AG04449 (cell line): ENCODE measurements at regions not wholly inside any gene's neighbourhood (a gene's known extent, or its start where the extent isn't known, plus 50 kb on each side); places are given as distances from the start of the nearest gene placed in this dataset.

ENCODE experiments used
- CTCF ChIA-PET: fragments of 350-600 bp; formaldehyde crosslinking; extraction: SDS; loops from one replicate; lab custom pipeline; 2021; ENCODE audit warnings: antibody characterized with exemption; lab: Yijun Ruan, JAX
- POLR2A ChIA-PET: fragments of 400-600, 350-600 bp; formaldehyde crosslinking; extraction: SDS; loops from one replicate; lab custom pipeline; 2020; ENCODE audit warnings: antibody characterized with exemption, inconsistent platforms; lab: Yijun Ruan, JAX
- DNase-seq: peaks from one replicate; pipeline ENCODE4 v3.0.0-alpha.2; 2010; ENCODE audit warnings: low read depth, low spot score
- H3K4me3 ChIP-seq: 2 replicates; pipeline ENCODE4 v1.5.1; 2011; ENCODE audit warnings: low read depth, mild to moderate bottlenecking, control low read depth, low read length
- TF ChIP-seq, protein P1 (sequence below): IDR thresholded peaks from one replicate; pipeline ENCODE4 v1.5.1; 2011; ENCODE audit warnings: mild to moderate bottlenecking, moderate library complexity, low read length, control low read depth, inconsistent platforms; ENCODE audit not compliant: insufficient read depth; ENCODE audit errors: missing control alignments

DNA sequence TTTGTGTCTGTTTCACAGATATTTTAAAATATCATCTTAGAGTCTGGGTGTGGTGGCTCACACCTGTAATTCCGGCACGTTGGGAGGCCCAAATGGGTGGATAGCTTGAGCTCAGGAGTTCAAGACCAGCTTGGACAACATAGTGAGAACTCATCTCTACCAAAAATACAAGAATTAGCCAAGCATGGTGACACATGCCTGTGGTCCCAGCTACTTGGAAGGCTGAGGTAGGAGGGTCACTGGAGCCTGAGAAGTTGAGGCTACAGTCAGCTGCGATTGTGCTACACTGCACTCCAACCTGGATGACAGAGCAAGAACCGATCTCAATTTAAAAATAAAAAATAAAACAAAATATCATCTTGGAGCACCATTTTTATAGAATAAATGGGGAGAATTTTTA is 1247.6 kb upstream of the MIR17HG start:
- POLR2A ChIA-PET = no interaction called here
- no peak overlapping the region for H3K4me3 ChIP-seq
- TF ChIP-seq, protein P1, sequence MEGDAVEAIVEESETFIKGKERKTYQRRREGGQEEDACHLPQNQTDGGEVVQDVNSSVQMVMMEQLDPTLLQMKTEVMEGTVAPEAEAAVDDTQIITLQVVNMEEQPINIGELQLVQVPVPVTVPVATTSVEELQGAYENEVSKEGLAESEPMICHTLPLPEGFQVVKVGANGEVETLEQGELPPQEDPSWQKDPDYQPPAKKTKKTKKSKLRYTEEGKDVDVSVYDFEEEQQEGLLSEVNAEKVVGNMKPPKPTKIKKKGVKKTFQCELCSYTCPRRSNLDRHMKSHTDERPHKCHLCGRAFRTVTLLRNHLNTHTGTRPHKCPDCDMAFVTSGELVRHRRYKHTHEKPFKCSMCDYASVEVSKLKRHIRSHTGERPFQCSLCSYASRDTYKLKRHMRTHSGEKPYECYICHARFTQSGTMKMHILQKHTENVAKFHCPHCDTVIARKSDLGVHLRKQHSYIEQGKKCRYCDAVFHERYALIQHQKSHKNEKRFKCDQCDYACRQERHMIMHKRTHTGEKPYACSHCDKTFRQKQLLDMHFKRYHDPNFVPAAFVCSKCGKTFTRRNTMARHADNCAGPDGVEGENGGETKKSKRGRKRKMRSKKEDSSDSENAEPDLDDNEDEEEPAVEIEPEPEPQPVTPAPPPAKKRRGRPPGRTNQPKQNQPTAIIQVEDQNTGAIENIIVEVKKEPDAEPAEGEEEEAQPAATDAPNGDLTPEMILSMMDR = no peak
- CTCF ChIA-PET = no interaction called here
- no peak for DNase-seq

DNA sequence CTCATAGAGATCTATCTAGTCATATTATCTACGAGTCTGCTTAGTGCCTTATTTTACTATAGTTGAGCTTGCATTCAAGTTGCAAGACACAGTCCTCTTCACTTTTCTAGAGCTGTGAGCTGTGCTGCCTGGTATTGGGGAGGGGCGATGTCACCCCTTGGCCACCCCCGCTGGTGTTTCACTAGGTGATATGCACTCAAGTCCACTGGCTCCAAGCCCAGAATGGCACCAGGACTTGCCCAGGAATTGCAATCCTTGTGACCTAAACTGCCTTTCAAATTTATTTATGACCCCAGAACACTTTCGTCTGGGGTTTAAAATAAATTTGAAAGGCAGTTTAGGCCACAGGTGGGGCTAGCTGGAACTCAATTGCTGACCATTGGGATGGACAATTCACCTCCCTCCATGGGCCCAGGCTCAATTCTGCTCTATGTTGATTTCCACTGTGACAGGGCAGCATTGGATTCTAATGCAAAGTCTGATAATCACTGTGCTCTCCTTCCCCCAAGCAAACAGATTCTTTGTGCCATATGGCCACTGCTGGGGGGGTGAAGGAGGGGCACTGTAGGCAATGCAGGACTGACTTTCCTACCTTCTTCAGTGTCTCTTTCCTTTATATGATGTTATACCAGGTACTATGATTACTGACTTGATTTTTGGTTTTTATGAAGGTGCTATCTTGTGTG is 1244.2 kb upstream of the MIR17HG start:
- ChIA-PET POLR2A (no interaction called here), CTCF (no interaction called here)
- TF ChIP-seq, protein P1 = no peak
- DNase-seq = no peak
- no peak overlapping the region for H3K4me3 ChIP-seq

DNA sequence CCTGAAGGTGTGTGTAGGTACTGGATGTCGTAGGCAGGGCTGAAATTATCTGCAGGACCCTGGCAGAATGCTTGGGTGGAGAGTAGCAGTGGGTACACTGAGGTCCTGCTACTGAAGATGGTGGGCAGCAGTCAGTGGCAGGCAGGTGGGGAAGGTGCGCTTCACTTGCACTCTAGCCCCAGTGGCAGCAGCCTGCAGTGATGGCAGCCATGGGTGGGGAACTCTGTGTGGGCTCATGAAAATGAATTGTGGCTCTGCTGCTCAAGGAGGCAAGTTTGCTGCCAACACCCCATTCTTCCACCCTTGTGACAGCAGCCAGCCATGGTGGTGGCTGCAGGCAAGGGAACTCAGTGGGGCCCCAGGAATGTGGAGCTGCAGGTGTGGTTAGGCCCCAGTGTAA is 1242.7 kb upstream of the MIR17HG start:
- POLR2A ChIA-PET = no interaction called here
- no peak for DNase-seq
- H3K4me3 ChIP-seq = no peak overlapping the region
- TF ChIP-seq, protein P1 = no peak
- CTCF ChIA-PET = no interaction called here

DNA sequence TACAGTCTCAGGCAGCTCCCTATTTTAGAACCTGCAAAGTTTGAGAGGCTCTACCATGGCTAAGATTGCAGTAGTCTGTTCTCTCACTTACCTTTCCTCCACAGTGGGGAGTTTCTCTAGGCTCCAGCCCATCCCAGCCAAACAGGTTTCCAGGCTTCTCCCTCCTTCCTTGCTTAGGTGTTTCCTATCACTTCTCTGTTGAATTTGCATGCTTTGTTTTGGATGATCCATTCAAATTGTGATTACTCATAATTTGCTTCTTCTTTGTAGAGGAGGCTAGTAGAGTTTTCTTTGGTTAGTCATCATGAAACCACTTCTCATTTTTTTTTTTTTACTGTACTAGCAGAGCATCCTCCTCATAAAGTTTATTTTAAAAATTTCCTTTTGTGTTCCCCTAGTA is 1242.2 kb upstream of the MIR17HG start:
- TF ChIP-seq, protein P1 = no peak
- H3K4me3 ChIP-seq = no peak overlapping the region
- POLR2A ChIA-PET = no interaction called here
- no peak for DNase-seq
- CTCF ChIA-PET = no interaction called here

DNA sequence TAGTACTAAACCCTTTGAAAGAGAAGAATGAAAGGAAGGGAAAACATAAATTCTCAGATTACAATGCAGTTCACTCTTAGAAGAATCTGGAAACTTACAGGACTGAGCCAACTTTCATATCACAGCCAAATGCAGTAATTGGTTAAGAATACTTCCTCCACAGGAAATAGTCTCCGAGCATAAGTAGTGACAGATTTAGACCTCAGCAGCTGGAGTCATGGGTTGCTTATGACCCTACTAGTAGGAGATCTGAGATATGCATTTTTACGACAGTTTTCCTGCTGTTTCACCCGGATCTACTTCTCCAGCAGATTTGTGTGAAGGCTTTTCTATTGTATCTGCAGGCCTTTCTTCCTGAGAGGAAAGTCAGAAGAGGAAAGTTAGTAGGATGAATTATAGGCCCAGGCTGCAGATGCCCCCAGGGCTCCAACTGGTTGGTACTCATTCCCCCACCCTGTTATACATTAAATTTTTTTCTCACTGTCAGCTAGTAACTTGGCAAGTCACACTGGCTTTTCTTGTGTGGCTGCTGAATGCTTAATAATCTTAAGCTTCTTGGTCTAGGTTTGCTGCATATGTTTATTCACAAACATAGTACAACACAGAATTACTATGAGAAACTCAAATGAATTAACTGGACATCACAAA is 1241.5 kb upstream of the MIR17HG start:
- DNase-seq = no peak
- TF ChIP-seq, protein P1 = no peak
- ChIA-PET CTCF (no interaction called here), POLR2A (no interaction called here)
- no peak overlapping the region for H3K4me3 ChIP-seq

DNA sequence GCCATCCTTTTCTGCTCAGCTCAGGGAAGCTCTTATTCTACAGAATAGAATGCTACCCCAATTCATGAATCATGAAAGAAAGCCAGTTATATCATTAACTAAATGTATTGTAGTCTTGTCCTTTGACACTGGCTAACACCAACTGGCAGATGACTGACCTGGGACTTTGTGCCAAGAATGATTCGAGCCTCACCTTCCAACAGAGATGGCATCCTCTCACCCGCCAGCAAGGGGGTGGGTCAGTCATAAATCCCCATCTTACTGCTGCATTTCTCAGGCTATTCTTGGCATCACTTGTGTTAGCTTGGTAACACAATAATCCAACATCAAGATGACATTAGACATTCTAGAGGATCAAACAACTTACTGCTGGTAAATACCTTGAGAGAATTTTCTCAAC is 1239.8 kb upstream of the MIR17HG start:
- TF ChIP-seq, protein P1 = no peak
- no peak overlapping the region for H3K4me3 ChIP-seq
- no peak for DNase-seq
- ChIA-PET POLR2A (no interaction called here), CTCF (no interaction called here)
